Heart left ventricle (tissue), 13 donors: ENCODE measurements at regions not wholly inside any gene's neighbourhood (a gene's known extent, or its start where the extent isn't known, plus 50 kb on each side); places are given as distances from the start of the nearest gene placed in this dataset.

ENCODE experiments used
- CTCF ChIP-seq, 12 donors: fragments of 200-600 bp; sonication (generic) in 4 of 12; IDR thresholded peaks; one replicate each; pipeline versions ENCODE4 v1.5.0 to v1.8.0; 2018 to 2022; ENCODE audit warnings: antibody characterized with exemption in 12 of 12, mild to moderate bottlenecking in 5 of 12
- POLR2A ChIP-seq, 2 donors: fragments of 450-650 bp; IDR thresholded peaks; one replicate each; pipeline ENCODE4 v1.6.1; 2017; ENCODE audit warnings: antibody characterized with exemption in 2 of 2, mild to moderate bottlenecking in 2 of 2, moderate library complexity in 2 of 2
- donor health status: ischemic (EF 13 %, LVEDD 7.1; RV severe dilation, severe dysfunction).
- donor health status: DM: no; HTN: yes; CAD: no.
- donor health status: DM: no; HTN: no; CAD: no.
- donor health status: ischemic (EF 25% LVEDD 6.9; RV normal size, moderate dysfunction).
- donor health status: ischemic (EF 25% LVEDD 5.7; RV mildly dilated, moderate dysfunction).
- donor health status: ischemic (EF 35%, LVEDD 5.7; RV mildly dilated, moderate dysfunction).
- donor health status: nonischemic (EF 11% LVEDD 7.7; RV severe dilation, severe dysfunction).
- donor health status: DM: yes; HTN: yes; CAD: no.
- donor health status: PGD.
- donor health status: ischemic (EF 29% LVEDD 5.4; RV normal size, mild dysfunction).
- donor health status: nonischemic (EF 23%, LVEDD 6.1; RV moderate dilation, normal function).

GRCh38 chr5:158068964-158069363 lies 210.0 kb upstream of the CLINT1 start:
- TF ChIP-seq CTCF (IDR thresholded peaks at IDR 0.05) = no peak
- TF ChIP-seq POLR2A (IDR thresholded peaks at IDR 0.05) = no peak
